IPS-20b (cell line): ENCODE measurements at regions not wholly inside any gene's neighbourhood (a gene's known extent, or its start where the extent isn't known, plus 50 kb on each side); places are given as distances from the start of the nearest gene placed in this dataset.

Experiments used
- H3K27ac ChIP-seq: one replicate; pipeline ENCODE4 v1.5.1; 2013; ENCODE audit warnings: low read length
- H3K27me3 ChIP-seq: 2 replicates; pipeline ENCODE4 v1.6.1; 2013; ENCODE audit warnings: mild to moderate bottlenecking, low read length, inconsistent platforms; ENCODE audit not compliant: insufficient read depth
- H3K36me3 ChIP-seq: 2 replicates; pipeline ENCODE4 v1.6.1; 2013; ENCODE audit warnings: low read depth, mild to moderate bottlenecking, inconsistent platforms, low read length, moderate library complexity; ENCODE audit not compliant: insufficient read depth
- H3K4me1 ChIP-seq: 2 replicates; pipeline ENCODE4 v1.6.1; 2013; ENCODE audit warnings: mild to moderate bottlenecking, control low read depth, inconsistent platforms, low read length, moderate library complexity; ENCODE audit not compliant: insufficient read depth
- H3K4me3 ChIP-seq: 2 replicates; pipeline ENCODE4 v1.5.1; 2013; ENCODE audit warnings: mild to moderate bottlenecking, low read length, inconsistent platforms
- H3K9ac ChIP-seq: 2 replicates; pipeline ENCODE4 v1.6.1; 2013; ENCODE audit warnings: low read depth, mild to moderate bottlenecking, inconsistent platforms, low read length, moderate library complexity
- H3K9me3 ChIP-seq: 2 replicates; pipeline ENCODE4 v1.6.1; 2013; ENCODE audit warnings: mild to moderate bottlenecking, low read depth, low read length, inconsistent platforms; ENCODE audit not compliant: insufficient read depth

DNA sequence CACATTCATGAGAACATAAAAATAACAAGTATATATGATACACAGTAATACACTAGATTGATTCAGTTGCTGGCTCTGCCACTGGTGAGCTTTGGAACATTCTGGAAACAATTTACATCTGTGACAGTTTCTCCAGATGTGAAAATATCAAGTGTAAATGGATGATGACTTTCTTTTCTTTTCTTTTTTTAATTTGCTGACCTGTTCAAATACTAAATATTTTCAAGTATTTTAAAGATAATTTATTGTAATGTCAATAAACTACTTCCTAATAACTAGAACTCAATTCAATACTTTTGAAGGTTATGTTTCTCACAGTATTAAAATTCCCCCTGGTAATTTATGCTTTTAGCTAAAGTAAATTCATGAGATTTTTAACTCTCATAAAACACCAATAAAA lies 180.3 kb downstream of the CRPPA start:
- Histone ChIP-seq H3K9me3 (no peaks in the 10 kb centered on the region), H3K27me3 (no peaks in the 10 kb centered on the region)

DNA sequence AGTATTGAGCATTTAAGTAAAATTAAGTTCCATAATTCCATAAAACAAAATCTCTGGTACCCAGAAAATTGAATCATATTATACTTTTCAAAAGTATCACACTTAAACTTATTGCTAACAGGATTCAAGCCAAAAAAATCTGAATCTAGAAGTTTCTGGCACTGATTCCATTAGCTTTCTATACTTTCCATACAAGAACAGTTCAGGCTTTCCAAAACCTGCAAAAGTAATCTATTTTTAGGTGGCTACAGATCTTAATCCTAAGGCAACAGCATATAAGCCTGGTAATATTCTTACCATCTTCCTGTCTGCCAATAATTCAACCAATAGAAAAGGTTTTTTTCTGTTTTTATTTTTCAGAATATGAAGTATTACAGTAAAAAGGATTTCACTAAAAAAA lies 185.0 kb downstream of the CRPPA start:
- H3K36me3 ChIP-seq, result no peaks in the 10 kb centered on the region
- H3K9me3 ChIP-seq, result 0 out of 2 replicates have a peak, but pooled peaks cover 6% of the 10 kb centered on the region
- no peaks in the 10 kb centered on the region for H3K27me3 ChIP-seq
- no peak overlapping the region for H3K4me3 ChIP-seq
- no peaks in the 10 kb centered on the region for H3K4me1 ChIP-seq
- H3K27ac ChIP-seq, result no peak overlapping the region
- H3K9ac ChIP-seq, result no peak overlapping the region

More for the DNA sequence above, 180.3 kb downstream of the CRPPA start:
- Histone ChIP-seq H3K36me3 (no peaks in the 10 kb centered on the region), H3K4me1 (no peaks in the 10 kb centered on the region), H3K27ac (no peak overlapping the region), H3K4me3 (no peak overlapping the region), H3K9ac (no peak overlapping the region)

GRCh38 chr7:16235147-16236114 lies 185.9 kb downstream of the CRPPA start:
- Histone ChIP-seq H3K27me3 (no peaks in the 10 kb centered on the region), H3K27ac (no peak overlapping the region), H3K9ac (no peak overlapping the region), H3K9me3 (0 out of 2 replicates have a peak, but pooled peaks cover 11% of the 10 kb centered on the region), H3K4me3 (no peak overlapping the region), H3K36me3 (no peaks in the 10 kb centered on the region), H3K4me1 (no peaks in the 10 kb centered on the region)

DNA sequence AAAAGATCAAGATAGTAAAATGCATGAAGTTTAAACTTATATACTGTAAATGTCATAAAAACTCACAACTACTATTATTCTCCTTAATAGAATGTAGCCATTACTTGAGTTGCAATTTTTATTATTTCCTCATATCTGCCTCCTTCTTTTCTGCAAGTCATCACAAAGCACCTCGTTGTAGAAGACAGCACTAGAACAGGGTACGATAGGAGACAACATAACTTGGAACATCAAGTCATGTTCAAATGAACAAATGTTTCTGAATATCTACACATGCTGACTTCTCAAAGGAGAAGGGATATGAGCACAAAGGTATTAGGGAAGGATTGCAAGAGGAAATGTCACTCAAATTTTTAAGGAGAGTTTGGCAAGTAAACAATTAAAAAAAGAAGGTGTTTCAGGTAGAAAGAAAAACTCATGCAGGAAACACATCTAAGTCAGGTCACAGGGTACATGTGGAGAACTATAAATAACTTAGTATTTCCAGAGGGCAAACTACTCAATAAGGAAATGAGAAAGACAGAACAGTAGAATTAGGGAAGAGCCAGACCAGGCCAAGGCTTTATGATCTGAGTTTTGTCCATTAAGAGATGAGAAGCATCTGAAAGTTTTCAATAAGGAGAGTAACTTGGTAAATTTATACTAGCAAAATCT lies 186.7 kb downstream of the CRPPA start:
- Histone ChIP-seq H3K4me3 (no peak overlapping the region), H3K27ac (no peak overlapping the region), H3K27me3 (no peaks in the 10 kb centered on the region), H3K36me3 (no peaks in the 10 kb centered on the region), H3K9me3 (peaks cover 11% of the 10 kb centered on the region; the same call in 1 of the 2 replicates), H3K9ac (no peak overlapping the region), H3K4me1 (no peaks in the 10 kb centered on the region)

DNA sequence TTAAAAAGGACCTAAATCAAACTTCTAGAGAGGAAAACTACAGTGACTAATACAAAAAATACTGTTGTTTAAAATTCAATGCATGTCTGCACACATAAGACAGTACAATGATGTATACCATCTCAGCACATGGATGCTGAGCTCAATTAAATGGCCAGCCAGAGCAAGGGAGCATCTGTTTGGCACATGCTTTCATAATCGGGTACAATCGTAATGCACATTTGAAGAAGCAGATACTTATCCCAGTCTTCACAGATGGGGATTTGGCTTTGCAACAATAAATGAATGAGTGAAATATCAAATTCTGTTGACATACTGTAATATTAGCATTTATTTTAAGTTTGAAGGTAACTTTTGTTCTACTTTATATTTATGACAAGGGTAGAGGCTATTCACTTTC lies 187.8 kb downstream of the CRPPA start:
- Histone ChIP-seq H3K4me1 (no peaks in the 10 kb centered on the region), H3K9ac (no peak overlapping the region), H3K4me3 (no peak overlapping the region), H3K27me3 (no peaks in the 10 kb centered on the region), H3K9me3 (peaks cover 13% of the 10 kb centered on the region; the same call in 1 of the 2 replicates), H3K36me3 (no peaks in the 10 kb centered on the region), H3K27ac (no peak overlapping the region)

- Histone ChIP-seq H3K9ac (no peak overlapping the region), H3K4me3 (no peak overlapping the region), H3K27ac (no peak overlapping the region), H3K27me3 (no peaks in the 10 kb centered on the region), H3K4me1 (no peaks in the 10 kb centered on the region), H3K36me3 (no peaks in the 10 kb centered on the region), H3K9me3 (peaks cover 13% of the 10 kb centered on the region; the same call in 1 of the 2 replicates)
Measured at GRCh38 chr7:16232273-16232672, 189.1 kb downstream of the CRPPA start.

GRCh38 chr7:16223963-16224707 lies 197.2 kb downstream of the CRPPA start:
- H3K4me1 ChIP-seq, result no peaks in the 10 kb centered on the region
- H3K9ac ChIP-seq, result no peak overlapping the region
- no peak overlapping the region for H3K27ac ChIP-seq
- H3K27me3 ChIP-seq, result no peaks in the 10 kb centered on the region
- no peak overlapping the region for H3K4me3 ChIP-seq
- H3K9me3 ChIP-seq, result no peaks in the 10 kb centered on the region
- no peaks in the 10 kb centered on the region for H3K36me3 ChIP-seq

DNA sequence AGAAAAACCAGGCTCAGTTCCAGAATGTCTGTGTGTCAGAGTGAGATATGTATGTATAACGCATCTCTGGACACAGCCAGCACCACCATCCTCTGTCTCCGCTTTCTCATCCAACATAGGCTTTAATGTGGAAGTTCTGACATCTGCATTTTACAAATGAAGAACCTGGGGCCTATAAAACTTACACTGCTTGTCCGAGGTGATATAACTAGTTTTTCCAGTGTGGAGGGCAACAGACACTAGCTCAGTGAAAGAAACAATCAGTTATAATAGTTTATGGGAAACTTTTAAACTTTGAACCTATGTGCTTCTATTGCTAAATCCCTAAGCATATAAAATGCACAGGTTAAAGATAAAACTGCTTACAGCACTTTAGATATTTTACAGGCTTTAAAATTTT lies 208.7 kb downstream of the CRPPA start:
- H3K9ac ChIP-seq, result no peak overlapping the region
- H3K4me3 ChIP-seq, result no peak overlapping the region
- H3K4me1 ChIP-seq, result no peaks in the 10 kb centered on the region; the same call in 1 of the 2 replicates
- H3K27ac ChIP-seq, result no peak overlapping the region
- H3K9me3 ChIP-seq, result no peaks in the 10 kb centered on the region
- H3K36me3 ChIP-seq, result no peaks in the 10 kb centered on the region
- no peaks in the 10 kb centered on the region for H3K27me3 ChIP-seq

DNA sequence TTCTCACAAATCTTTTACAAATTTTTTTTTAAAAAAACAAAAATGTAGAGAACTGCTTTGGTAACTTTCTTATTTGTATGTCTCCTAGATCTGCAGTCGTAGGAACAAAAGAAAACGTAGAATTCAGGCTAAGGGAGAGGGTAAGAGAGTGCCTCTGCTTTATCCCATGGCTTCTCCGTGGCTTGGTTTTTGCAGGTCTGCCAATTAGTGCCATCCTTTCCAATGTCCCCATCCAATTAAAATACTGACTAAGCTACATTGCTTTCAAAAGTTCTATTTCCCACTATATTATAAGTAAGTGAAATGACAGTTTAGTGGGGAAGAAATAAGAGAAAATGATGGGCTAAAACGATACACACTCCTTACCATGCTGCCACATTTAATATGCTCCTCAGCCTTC lies 209.3 kb downstream of the CRPPA start:
- H3K4me1 ChIP-seq, result no peaks in the 10 kb centered on the region; the same call in 1 of the 2 replicates
- no peak overlapping the region for H3K4me3 ChIP-seq
- H3K9me3 ChIP-seq, result no peaks in the 10 kb centered on the region
- no peak overlapping the region for H3K9ac ChIP-seq
- H3K36me3 ChIP-seq, result no peaks in the 10 kb centered on the region
- no peak overlapping the region for H3K27ac ChIP-seq
- no peaks in the 10 kb centered on the region for H3K27me3 ChIP-seq

DNA sequence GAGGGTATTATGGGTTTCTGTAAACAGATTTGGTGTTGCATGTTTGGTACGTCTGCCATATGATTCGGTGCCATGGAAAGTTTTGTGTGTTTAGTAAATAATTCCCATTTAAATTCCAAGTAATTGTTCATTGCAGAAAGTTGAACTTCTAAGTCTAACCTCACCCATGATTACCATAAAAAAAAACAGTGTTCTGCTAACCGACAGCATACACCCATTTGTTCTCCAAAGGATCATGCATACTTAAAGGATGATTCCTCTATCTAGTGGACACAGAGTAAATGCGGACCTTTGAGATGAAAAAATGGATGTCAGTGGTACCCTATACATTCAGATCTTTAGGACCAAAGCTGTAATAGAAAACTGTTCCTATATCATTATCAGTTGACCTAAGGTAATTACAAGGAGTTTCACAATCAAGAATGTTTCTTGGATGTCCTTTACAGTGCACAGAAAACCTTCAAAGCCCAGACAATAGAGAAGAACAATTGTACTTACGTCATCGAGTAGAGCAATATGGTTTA lies 209.9 kb downstream of the CRPPA start:
- H3K27ac ChIP-seq, result no peak overlapping the region
- no peak overlapping the region for H3K4me3 ChIP-seq
- no peaks in the 10 kb centered on the region for H3K27me3 ChIP-seq
- no peaks in the 10 kb centered on the region; the same call in 1 of the 2 replicates for H3K4me1 ChIP-seq
- H3K36me3 ChIP-seq, result no peaks in the 10 kb centered on the region
- H3K9ac ChIP-seq, result no peak overlapping the region
- H3K9me3 ChIP-seq, result no peaks in the 10 kb centered on the region

- H3K27me3 ChIP-seq, result no peaks in the 10 kb centered on the region
- no peak overlapping the region for H3K9ac ChIP-seq
- H3K4me3 ChIP-seq, result no peak overlapping the region
- peaks cover 5% of the 10 kb centered on the region for H3K4me1 ChIP-seq
- no peaks in the 10 kb centered on the region for H3K9me3 ChIP-seq
- no peak overlapping the region for H3K27ac ChIP-seq
- H3K36me3 ChIP-seq, result no peaks in the 10 kb centered on the region
Measured at GRCh38 chr7:16210171-16210570, 211.2 kb downstream of the CRPPA start.
